ENCODE measurements at regions not wholly inside any gene's neighbourhood (a gene's known extent, or its start where the extent isn't known, plus 50 kb on each side); places are given as distances from the start of the nearest gene placed in this dataset.

DNA sequence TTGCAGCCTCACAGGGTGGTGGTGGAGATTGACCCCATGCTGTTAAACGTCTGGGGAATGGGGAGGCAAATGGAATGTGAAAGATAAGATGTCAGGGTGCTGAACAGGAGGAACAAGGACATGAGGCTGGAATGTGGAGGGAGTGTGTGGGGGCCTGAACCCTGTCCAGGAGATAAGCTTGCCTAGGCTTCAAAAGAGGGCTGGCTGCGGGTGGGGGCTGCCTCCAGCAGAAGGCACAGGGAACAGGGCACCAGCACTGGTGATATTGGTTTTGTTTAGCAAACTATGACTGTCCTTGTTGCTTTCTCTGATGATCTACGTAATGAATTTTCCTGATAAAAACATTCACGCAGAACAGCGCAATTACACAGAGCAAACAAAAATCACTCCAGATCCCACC, 52.4 kb upstream of the LRP8 start:
- TF ChIP-seq CTCF (conservative IDR thresholded peaks at IDR 0.05) (no peak), EZH2 (IDR thresholded peaks at IDR 0.05; ENCODE audit: low read depth) (no peak)
